ENCODE measurements at regions not wholly inside any gene's neighbourhood (a gene's known extent, or its start where the extent isn't known, plus 50 kb on each side); places are given as distances from the start of the nearest gene placed in this dataset.

- DNase-seq (ENCODE audit: low read depth in 4 of 4, low spot score in 3 of 4), result no peak
These were observed 186.4 kb upstream of the ZRANB2 start for GRCh38 chr1:71267220-71267619.

- DNase-seq (ENCODE audit: low read depth in 4 of 4, low spot score in 3 of 4), result peak in 1 of 4 donors; percentile 6
These were observed 183.2 kb upstream of the ZRANB2 start for GRCh38 chr1:71264039-71264438.

- DNase-seq (ENCODE audit: low read depth in 4 of 4, low spot score in 3 of 4), result no peak
These were observed 182.1 kb upstream of the ZRANB2 start for GRCh38 chr1:71262970-71263369.

GRCh38 chr1:71252900-71253299 lies 172.1 kb upstream of the ZRANB2 start:
- DNase-seq (ENCODE audit: low read depth in 4 of 4, low spot score in 3 of 4), result no peak

- no peak for DNase-seq (ENCODE audit: low read depth in 4 of 4, low spot score in 3 of 4)
These were observed 164.4 kb upstream of the ZRANB2 start for GRCh38 chr1:71245246-71245645.

GRCh38 chr1:71242239-71242638 lies 161.4 kb upstream of the ZRANB2 start:
- DNase-seq (ENCODE audit: low read depth in 4 of 4, low spot score in 3 of 4), result no peak

GRCh38 chr1:71240656-71241055 lies 159.8 kb upstream of the ZRANB2 start:
- no peak for DNase-seq (ENCODE audit: low read depth in 4 of 4, low spot score in 3 of 4)

- DNase-seq (ENCODE audit: low read depth in 4 of 4, low spot score in 3 of 4), result no peak
These were observed 155.7 kb upstream of the ZRANB2 start for GRCh38 chr1:71236503-71236902.

- no peak for DNase-seq (ENCODE audit: low read depth in 4 of 4, low spot score in 3 of 4)
These were observed 152.8 kb upstream of the ZRANB2 start for GRCh38 chr1:71233645-71234044.

- no peak for DNase-seq (ENCODE audit: low read depth in 4 of 4, low spot score in 3 of 4)
These were observed 152.0 kb upstream of the ZRANB2 start for GRCh38 chr1:71232786-71233185.

- no peak for DNase-seq (ENCODE audit: low read depth in 4 of 4, low spot score in 3 of 4)
These were observed 151.4 kb upstream of the ZRANB2 start for GRCh38 chr1:71232166-71232763.

- no peak for DNase-seq (ENCODE audit: low read depth in 4 of 4, low spot score in 3 of 4)
These were observed 150.9 kb upstream of the ZRANB2 start for GRCh38 chr1:71231751-71232150.

GRCh38 chr1:71228742-71229365 lies 148.0 kb upstream of the ZRANB2 start:
- no peak for DNase-seq (ENCODE audit: low read depth in 4 of 4, low spot score in 3 of 4)

- no peak for DNase-seq (ENCODE audit: low read depth in 4 of 4, low spot score in 3 of 4)
These were observed 147.4 kb upstream of the ZRANB2 start for GRCh38 chr1:71228241-71228640.

- no peak for DNase-seq (ENCODE audit: low read depth in 4 of 4, low spot score in 3 of 4)
These were observed 144.0 kb upstream of the ZRANB2 start for GRCh38 chr1:71224741-71225377.

- DNase-seq (ENCODE audit: low read depth in 4 of 4, low spot score in 3 of 4), result no peak
These were observed 143.0 kb upstream of the ZRANB2 start for GRCh38 chr1:71223641-71224340.

- no peak for DNase-seq (ENCODE audit: low read depth in 4 of 4, low spot score in 3 of 4)
These were observed 141.8 kb upstream of the ZRANB2 start for GRCh38 chr1:71222668-71223067.

- no peak for DNase-seq (ENCODE audit: low read depth in 4 of 4, low spot score in 3 of 4)
These were observed 129.9 kb upstream of the ZRANB2 start for GRCh38 chr1:71210718-71211117.

- no peak for DNase-seq (ENCODE audit: low read depth in 4 of 4, low spot score in 3 of 4)
These were observed 122.4 kb upstream of the ZRANB2 start for GRCh38 chr1:71203241-71203640.

- DNase-seq (ENCODE audit: low read depth in 4 of 4, low spot score in 3 of 4), result no peak
These were observed 119.7 kb upstream of the ZRANB2 start for GRCh38 chr1:71200503-71200902.

GRCh38 chr1:71196685-71197084 lies 115.8 kb upstream of the ZRANB2 start:
- DNase-seq (ENCODE audit: low read depth in 4 of 4, low spot score in 3 of 4), result no peak

- DNase-seq (ENCODE audit: low read depth in 4 of 4, low spot score in 3 of 4), result no peak
These were observed 112.3 kb upstream of the ZRANB2 start for GRCh38 chr1:71193153-71193552.
